ENCODE measurements at regions not wholly inside any gene's neighbourhood (a gene's known extent, or its start where the extent isn't known, plus 50 kb on each side); places are given as distances from the start of the nearest gene placed in this dataset.

DNA sequence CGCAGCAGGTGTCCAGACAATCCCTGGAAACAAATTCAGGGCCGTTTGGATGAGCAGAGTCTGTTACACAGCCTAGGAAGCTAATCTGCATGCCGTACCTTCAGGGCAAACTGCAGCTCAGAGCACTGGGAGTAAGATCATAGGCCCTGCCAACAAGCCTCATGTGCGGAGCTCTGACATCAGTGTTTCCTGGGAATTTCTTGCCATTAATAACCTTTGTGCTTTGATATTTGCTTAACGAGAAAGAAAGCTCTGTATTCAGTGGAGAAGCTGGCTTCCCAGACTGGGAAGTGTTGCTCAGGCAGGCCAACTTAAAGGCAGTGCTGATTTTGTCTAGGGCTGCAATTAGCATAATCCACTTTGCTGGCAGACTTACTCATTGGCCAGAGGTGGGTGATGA lies 116.1 kb upstream of the KLHL25 start:
- DNase-seq (no peak), ATAC-seq (no peak)
- H3K9me3 Mint-ChIP-seq = no peaks in the 10 kb centered on the region
- no peaks in the 10 kb centered on the region for H3K4me1 Mint-ChIP-seq
- H3K27ac Mint-ChIP-seq = no peak overlapping the region
- no peak overlapping the region for H3K4me3 Mint-ChIP-seq
- H3K27me3 Mint-ChIP-seq = peaks cover 13% of the 10 kb centered on the region

GRCh38 chr15:85913461-85913860 lies 118.7 kb upstream of the KLHL25 start:
- H3K4me1 Mint-ChIP-seq = no peaks in the 10 kb centered on the region
- peaks cover 24% of the 10 kb centered on the region for H3K27me3 Mint-ChIP-seq
- no peak overlapping the region for H3K27ac Mint-ChIP-seq
- ATAC-seq (no peak), DNase-seq (no peak)
- no peaks in the 10 kb centered on the region for H3K9me3 Mint-ChIP-seq
- no peak overlapping the region for H3K4me3 Mint-ChIP-seq

GRCh38 chr15:85920956-85921355 lies 126.2 kb upstream of the KLHL25 start:
- peaks cover 28% of the 10 kb centered on the region for H3K27me3 Mint-ChIP-seq
- DNase-seq (no peak), ATAC-seq (no peak)
- no peaks in the 10 kb centered on the region for H3K4me1 Mint-ChIP-seq
- H3K27ac Mint-ChIP-seq = no peak overlapping the region
- no peaks in the 10 kb centered on the region for H3K9me3 Mint-ChIP-seq
- no peak overlapping the region for H3K4me3 Mint-ChIP-seq

GRCh38 chr15:85924088-85924487 lies 129.4 kb upstream of the KLHL25 start:
- ATAC-seq = no peak
- H3K27me3 Mint-ChIP-seq = peaks cover 9% of the 10 kb centered on the region
- no peaks in the 10 kb centered on the region for H3K9me3 Mint-ChIP-seq
- no peak overlapping the region for H3K27ac Mint-ChIP-seq
- no peak for DNase-seq
- H3K4me3 Mint-ChIP-seq = no peak overlapping the region
- no peaks in the 10 kb centered on the region for H3K4me1 Mint-ChIP-seq

DNA sequence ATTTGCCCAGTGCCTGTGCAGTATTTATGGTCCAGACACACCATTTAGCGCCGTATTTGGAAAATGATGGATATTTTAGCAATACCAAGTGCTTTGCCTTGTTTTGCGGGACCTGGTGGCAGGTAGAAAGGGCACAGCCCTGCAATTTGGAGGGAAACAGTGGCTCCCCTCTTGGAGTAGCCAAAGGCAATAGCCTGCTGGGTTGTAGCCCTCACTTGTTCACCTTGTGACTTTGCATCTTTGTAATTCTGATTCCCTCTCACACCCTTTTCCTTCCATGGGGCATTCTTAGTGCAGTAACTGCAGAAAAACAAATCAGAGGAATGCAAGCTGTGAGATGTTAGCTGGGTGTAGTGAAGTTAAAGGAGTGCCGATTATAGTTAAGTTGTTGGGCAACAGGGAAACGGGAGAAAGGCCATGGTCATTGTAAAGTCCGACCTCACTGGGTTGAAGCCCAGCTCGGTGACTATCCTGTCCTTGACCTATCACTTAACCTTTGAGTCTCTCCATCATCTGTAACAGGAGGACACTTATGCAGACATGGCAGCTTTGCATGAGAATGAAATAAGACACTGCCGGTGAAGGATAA lies 131.0 kb upstream of the KLHL25 start:
- Mint-ChIP-seq H3K9me3 (no peaks in the 10 kb centered on the region), H3K4me3 (no peak overlapping the region), H3K27me3 (peaks cover 9% of the 10 kb centered on the region), H3K4me1 (no peaks in the 10 kb centered on the region), H3K27ac (no peak overlapping the region)
- DNase-seq (no peak), ATAC-seq (no peak)

DNA sequence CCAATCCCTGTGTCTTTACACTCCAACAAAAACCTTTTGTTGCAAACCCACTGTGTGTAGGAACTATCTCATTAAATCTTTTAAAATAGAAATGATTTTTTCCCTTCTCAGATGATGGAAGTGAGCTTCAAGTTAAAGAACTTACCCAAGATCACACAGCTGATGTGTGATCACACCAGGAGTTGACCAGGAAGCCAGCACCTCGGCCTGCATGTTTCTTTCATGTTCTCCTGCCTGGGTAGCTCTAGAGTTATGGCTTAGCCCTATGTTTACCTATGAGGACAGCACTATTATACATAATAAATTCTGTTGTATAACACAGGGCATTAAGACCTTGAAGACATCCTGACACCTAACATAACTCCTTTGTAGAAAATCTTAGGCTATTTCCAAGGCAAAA lies 132.1 kb upstream of the KLHL25 start:
- H3K27ac Mint-ChIP-seq = no peak overlapping the region
- H3K4me3 Mint-ChIP-seq = no peak overlapping the region
- peaks cover 18% of the 10 kb centered on the region for H3K27me3 Mint-ChIP-seq
- no peaks in the 10 kb centered on the region for H3K9me3 Mint-ChIP-seq
- H3K4me1 Mint-ChIP-seq = no peaks in the 10 kb centered on the region
- ATAC-seq (no peak), DNase-seq (no peak)

DNA sequence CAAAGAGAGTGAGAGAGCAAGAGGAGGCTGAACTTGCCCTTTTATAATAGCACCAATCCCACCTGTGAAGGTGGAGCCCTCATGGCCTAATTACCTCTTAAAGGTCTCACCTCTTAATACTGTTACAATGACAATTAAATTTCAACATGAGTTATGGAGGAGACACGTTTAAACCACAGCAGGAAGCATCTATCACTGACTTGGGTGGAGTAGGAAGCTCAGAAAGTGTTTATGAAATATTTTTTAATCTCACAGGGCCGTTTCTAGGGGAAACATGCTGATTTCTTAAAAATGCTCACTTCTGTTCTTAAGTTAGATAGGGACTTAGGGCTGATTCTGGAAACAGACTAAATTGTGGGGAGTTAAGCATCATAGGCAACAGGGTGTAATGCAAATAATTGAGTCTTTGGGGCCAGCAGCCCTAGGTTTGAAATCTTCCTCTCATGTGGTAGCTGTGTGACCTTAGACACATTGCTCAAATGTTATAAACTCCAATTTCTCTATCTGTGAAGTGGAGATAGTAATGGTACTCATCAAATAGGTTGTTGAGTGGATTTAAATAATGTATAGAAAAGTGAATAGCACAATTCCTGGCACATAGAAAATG lies 133.3 kb upstream of the KLHL25 start:
- DNase-seq = no peak
- Mint-ChIP-seq H3K27ac (no peak overlapping the region), H3K4me3 (no peak overlapping the region), H3K4me1 (no peaks in the 10 kb centered on the region), H3K9me3 (no peaks in the 10 kb centered on the region), H3K27me3 (peaks cover 20% of the 10 kb centered on the region)
- ATAC-seq = no peak

DNA sequence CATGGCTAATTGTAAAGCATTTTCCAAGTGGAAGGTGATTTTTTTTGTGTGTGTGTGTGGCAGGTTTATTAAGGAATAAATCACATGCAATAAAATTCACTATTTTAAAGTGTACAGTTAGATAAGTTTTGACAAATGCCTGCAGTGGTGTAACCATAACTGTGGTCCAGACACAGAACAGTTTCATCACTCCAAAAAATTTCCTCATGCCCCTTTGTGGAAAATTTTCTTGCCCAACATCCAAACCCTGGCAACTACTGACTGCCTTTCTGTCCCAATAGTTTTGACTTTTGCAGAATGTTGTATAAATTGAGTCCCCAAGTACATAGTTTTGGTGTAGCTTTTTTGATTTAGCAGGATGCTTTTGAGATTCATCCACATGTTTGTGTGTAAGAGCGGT lies 135.1 kb upstream of the KLHL25 start:
- no peak overlapping the region for H3K27ac Mint-ChIP-seq
- DNase-seq = no peak
- no peak overlapping the region for H3K4me3 Mint-ChIP-seq

DNA sequence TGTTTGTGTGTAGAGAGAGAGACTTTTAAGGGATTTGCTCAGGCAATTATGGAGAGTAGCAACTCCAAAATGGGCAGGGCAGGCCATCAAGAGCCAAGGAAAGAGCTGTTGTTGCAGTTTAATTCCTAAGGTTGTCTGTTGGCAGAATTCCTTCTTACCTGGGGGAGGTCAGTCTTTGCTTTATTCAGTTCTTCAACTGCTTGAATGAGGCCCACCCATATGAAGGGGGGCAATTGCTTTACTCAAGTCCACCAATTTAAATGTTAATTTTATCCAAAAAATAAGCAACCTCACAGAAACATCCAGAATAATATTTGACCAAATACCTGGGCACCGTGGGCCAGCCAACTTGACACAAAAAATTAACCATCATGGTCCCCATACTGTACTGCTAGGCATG lies 137.7 kb upstream of the KLHL25 start:
- no peak overlapping the region for H3K4me3 Mint-ChIP-seq
- DNase-seq (no peak), ATAC-seq (no peak)
- H3K4me1 Mint-ChIP-seq = no peaks in the 10 kb centered on the region
- H3K27ac Mint-ChIP-seq = no peak overlapping the region
- H3K9me3 Mint-ChIP-seq = no peaks in the 10 kb centered on the region
- peaks cover 29% of the 10 kb centered on the region for H3K27me3 Mint-ChIP-seq

More for the DNA sequence above, 135.1 kb upstream of the KLHL25 start:
- no peaks in the 10 kb centered on the region for H3K9me3 Mint-ChIP-seq
- H3K27me3 Mint-ChIP-seq = peaks cover 22% of the 10 kb centered on the region
- ATAC-seq = no peak
- no peaks in the 10 kb centered on the region for H3K4me1 Mint-ChIP-seq

DNA sequence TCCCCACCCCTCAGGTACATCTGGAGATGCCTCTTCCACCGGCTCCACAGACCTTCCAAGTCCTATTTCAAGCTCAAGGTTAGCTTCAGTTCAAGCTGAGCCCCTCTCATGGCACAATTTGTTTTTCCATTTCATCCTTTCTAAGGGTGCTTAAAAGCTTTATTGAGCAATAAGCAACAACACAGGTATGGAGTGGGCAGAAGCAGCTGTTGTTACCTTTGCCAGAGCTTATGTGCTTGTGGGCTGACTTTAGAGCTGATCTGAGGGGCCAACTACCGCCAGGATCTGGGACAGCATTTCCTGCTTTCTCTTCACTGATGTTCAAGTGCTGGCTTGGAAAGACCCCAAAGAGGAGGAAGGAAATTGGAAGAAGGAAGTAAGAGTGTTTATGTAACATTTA lies 140.0 kb upstream of the KLHL25 start:
- H3K9me3 Mint-ChIP-seq = no peaks in the 10 kb centered on the region
- no peaks in the 10 kb centered on the region for H3K4me1 Mint-ChIP-seq
- H3K27me3 Mint-ChIP-seq = peaks cover 35% of the 10 kb centered on the region
- no peak for ATAC-seq
- no peak overlapping the region for H3K4me3 Mint-ChIP-seq
- DNase-seq = no peak
- H3K27ac Mint-ChIP-seq = no peak overlapping the region

GRCh38 chr15:85935182-85935581 lies 140.5 kb upstream of the KLHL25 start:
- peak overlapping the region in 1 of 2 donors; percentile 59 for H3K27ac Mint-ChIP-seq
- DNase-seq (no peak), ATAC-seq (no peak)
- no peaks in the 10 kb centered on the region for H3K9me3 Mint-ChIP-seq
- no peak overlapping the region for H3K4me3 Mint-ChIP-seq
- H3K4me1 Mint-ChIP-seq = no peaks in the 10 kb centered on the region
- H3K27me3 Mint-ChIP-seq = peaks cover 35% of the 10 kb centered on the region

DNA sequence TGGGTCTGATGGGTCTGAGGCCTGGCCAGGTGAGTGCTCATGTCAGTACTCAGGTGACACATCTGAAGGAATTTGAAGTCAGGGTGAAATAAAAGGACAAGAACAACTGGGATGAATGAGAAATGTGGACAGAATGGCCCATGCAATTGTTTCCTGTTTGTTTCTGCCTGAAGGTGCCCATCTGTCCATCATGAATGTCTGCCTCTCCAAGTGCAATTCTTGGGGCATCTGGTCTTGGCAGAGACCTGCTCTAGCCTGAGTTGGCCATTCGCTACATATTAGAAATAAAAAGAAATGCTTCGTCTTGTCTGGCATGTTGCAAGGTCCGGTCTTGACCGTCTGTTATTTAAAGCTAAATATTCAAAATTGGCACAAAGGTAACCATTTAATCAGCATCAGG lies 142.0 kb upstream of the AGBL1 start:
- H3K4me3 Mint-ChIP-seq = no peak overlapping the region
- DNase-seq = no peak
- no peaks in the 10 kb centered on the region for H3K9me3 Mint-ChIP-seq
- H3K27ac Mint-ChIP-seq = no peak overlapping the region
- H3K4me1 Mint-ChIP-seq = no peaks in the 10 kb centered on the region
- ATAC-seq = no peak
- peaks cover 19% of the 10 kb centered on the region for H3K27me3 Mint-ChIP-seq

DNA sequence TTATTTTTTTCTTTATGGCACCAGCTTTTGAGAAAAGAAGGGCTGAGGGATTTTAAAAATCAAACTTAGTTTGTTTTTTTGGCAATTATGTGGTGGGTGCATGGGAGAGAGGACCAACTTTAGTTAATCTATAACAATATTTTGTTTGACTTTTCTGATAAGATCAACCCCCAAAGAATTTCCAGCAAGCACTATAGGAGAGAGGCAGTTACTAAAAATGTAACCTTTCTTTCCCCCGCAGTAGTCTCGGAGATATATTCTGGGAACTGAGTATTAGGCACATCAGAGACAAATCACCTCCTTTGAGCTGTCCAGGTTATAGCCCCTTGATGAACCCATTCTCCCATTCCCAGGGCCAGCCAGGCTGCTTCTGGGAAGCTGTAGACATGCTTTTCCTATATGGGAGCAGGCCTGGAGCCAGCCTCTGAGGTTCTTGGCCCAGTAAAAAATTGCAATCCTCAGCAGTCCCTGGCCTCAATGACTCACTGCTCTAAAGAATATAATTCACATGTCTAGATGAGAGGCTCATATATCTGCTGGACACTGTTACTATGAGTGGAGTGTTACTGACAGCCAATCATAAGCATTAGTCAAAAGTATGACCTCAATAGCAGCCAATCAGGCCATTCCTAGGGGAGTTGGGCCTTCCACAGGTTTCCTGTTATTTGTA lies 138.3 kb upstream of the AGBL1 start:
- Mint-ChIP-seq H3K4me3 (no peak overlapping the region), H3K27me3 (peaks cover 8% of the 10 kb centered on the region), H3K9me3 (no peaks in the 10 kb centered on the region), H3K27ac (no peak overlapping the region), H3K4me1 (no peaks in the 10 kb centered on the region)
- ATAC-seq (no peak), DNase-seq (no peak)

GRCh38 chr15:85942632-85943031 lies 137.0 kb upstream of the AGBL1 start:
- Mint-ChIP-seq H3K27ac (no peak overlapping the region), H3K9me3 (no peaks in the 10 kb centered on the region), H3K4me3 (no peak overlapping the region), H3K4me1 (no peaks in the 10 kb centered on the region), H3K27me3 (peaks cover 4% of the 10 kb centered on the region)
- ATAC-seq = no peak
- DNase-seq = no peak

DNA sequence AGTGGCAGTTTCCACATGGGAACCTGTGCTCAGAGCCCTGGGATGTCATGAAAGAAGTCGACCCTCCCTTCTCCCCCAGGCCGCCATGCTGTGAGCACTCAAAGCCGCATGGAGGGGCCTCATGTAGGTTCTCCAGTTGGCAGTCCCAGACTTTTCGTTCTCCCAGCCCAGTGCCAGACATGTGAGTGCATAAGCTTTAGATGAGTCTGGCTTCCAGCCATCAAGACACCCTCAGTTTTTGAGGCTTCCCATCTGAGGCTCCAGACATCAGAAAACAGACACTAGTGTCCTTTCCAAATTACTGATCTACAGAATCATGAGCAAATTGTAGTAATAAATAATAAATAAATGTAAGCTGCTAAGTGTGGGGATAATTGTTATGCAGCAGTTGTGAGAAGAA lies 136.5 kb upstream of the AGBL1 start:
- no peaks in the 10 kb centered on the region for H3K4me1 Mint-ChIP-seq
- ATAC-seq (no peak), DNase-seq (no peak)
- no peaks in the 10 kb centered on the region for H3K27me3 Mint-ChIP-seq
- no peak overlapping the region for H3K27ac Mint-ChIP-seq
- H3K9me3 Mint-ChIP-seq = no peaks in the 10 kb centered on the region
- no peak overlapping the region for H3K4me3 Mint-ChIP-seq

DNA sequence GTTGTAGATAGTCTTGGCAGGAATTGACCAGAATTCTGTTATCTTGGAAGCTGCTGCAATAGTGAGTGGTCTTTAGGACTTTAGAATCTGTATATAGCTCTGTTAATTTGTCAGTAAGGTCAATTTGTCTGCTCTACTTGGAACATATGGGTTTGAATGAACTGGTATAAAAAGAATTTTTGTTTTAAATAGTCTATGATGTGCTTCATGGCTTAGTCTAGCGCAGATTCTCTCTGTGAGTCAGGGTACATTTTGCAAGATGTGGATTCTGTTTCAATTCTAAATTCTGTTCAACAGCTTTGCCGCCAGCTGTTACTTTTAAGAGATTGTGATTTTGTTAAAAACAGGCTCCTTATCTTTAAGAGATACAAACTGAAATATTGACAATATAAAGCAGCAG lies 135.9 kb upstream of the AGBL1 start:
- ATAC-seq = no peak
- no peaks in the 10 kb centered on the region for H3K27me3 Mint-ChIP-seq
- DNase-seq = no peak
- H3K27ac Mint-ChIP-seq = no peak overlapping the region
- no peak overlapping the region for H3K4me3 Mint-ChIP-seq
- no peaks in the 10 kb centered on the region for H3K9me3 Mint-ChIP-seq
- no peaks in the 10 kb centered on the region for H3K4me1 Mint-ChIP-seq

DNA sequence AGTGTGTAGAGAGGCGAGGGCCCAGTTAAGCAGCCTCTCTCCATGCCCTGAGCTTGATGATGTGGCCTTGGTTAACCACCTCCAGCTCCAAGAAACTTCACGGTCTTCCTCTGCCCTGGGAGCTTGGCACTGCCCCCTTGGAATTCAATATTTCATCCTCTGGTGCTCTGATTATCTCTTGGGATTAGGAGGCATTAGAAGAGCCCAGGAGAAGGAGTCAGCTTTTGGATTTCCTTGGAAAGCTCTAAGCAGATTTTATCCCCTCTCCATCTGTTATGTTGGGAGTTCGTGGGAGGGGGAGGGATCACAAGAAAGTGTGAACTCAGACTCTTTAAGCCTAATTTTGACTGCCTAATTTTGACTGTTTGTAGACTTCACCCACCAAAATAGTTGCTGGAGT lies 132.7 kb upstream of the AGBL1 start:
- DNase-seq (no peak), ATAC-seq (no peak)
- no peak overlapping the region for H3K4me3 Mint-ChIP-seq
- H3K4me1 Mint-ChIP-seq = no peaks in the 10 kb centered on the region
- no peaks in the 10 kb centered on the region for H3K27me3 Mint-ChIP-seq
- no peaks in the 10 kb centered on the region for H3K9me3 Mint-ChIP-seq
- no peak overlapping the region for H3K27ac Mint-ChIP-seq
